Testis (tissue), 2 donors: ENCODE measurements at regions not wholly inside any gene's neighbourhood (a gene's known extent, or its start where the extent isn't known, plus 50 kb on each side); places are given as distances from the start of the nearest gene placed in this dataset.

Source experiments
- CTCF ChIP-seq, 3 experiments: fragments of 450-650 bp in 2 of 3; fragments of 200-600 bp in 1 of 3; sonication (generic) in 1 of 3; IDR thresholded peaks; one replicate each; pipeline ENCODE4 v1.5.1; 2016 to 2019; ENCODE audit warnings: antibody characterized with exemption in 3 of 3, mild to moderate bottlenecking in 2 of 3, moderate library complexity in 1 of 3
- POLR2A ChIP-seq: fragments of 450-650 bp; IDR thresholded peaks from one replicate; pipeline ENCODE4 v1.6.1; 2017; ENCODE audit warnings: antibody characterized with exemption, mild to moderate bottlenecking, moderate library complexity

- TF ChIP-seq CTCF (IDR thresholded peaks at IDR 0.05) (no peak), POLR2A (no peak)
These were observed 755.5 kb downstream of the STIM2 start for GRCh38 chr4:27616166-27616565.
